ENCODE measurements at regions not wholly inside any gene's neighbourhood (a gene's known extent, or its start where the extent isn't known, plus 50 kb on each side); places are given as distances from the start of the nearest gene placed in this dataset.
"Not testable (repeated sequence)": the region's sequence is repeated elsewhere in the genome, so short reads cannot be mapped to it uniquely, and the experiment has no call there.

- DNase-seq = no peak
Observed at GRCh38 chr20:12512755-12513154, 496.0 kb upstream of the SPTLC3 start.

GRCh38 chr20:12528104-12528503, 480.7 kb upstream of the SPTLC3 start:
- DNase-seq = no peak

- DNase-seq = no peak
Observed at GRCh38 chr20:12528591-12529041, 480.2 kb upstream of the SPTLC3 start.

- no peak for DNase-seq
Observed at GRCh38 chr20:12531626-12532025, 477.1 kb upstream of the SPTLC3 start.

GRCh38 chr20:12535316-12535715, 473.5 kb upstream of the SPTLC3 start:
- DNase-seq = no peak

- no peak for DNase-seq
Observed at GRCh38 chr20:12535770-12536169, 473.0 kb upstream of the SPTLC3 start.

- no peak for DNase-seq
Observed at GRCh38 chr20:12554426-12554825, 454.3 kb upstream of the SPTLC3 start.

- DNase-seq = no peak
Observed at GRCh38 chr20:12555369-12555768, 453.4 kb upstream of the SPTLC3 start.

GRCh38 chr20:12555849-12556248, 452.9 kb upstream of the SPTLC3 start:
- DNase-seq = not testable (repeated sequence)

- DNase-seq = no peak
Observed at GRCh38 chr20:12557224-12557623, 451.5 kb upstream of the SPTLC3 start.

- DNase-seq = no peak
Observed at GRCh38 chr20:12564979-12565378, 443.8 kb upstream of the SPTLC3 start.

- DNase-seq = no peak
Observed at GRCh38 chr20:12566596-12566995, 442.2 kb upstream of the SPTLC3 start.

- DNase-seq = peak; percentile 44
Observed at GRCh38 chr20:12570371-12570770, 438.4 kb upstream of the SPTLC3 start.

GRCh38 chr20:12573442-12573841, 435.3 kb upstream of the SPTLC3 start:
- no peak for DNase-seq

- no peak for DNase-seq
Observed at GRCh38 chr20:12575352-12576095, 433.2 kb upstream of the SPTLC3 start.

- DNase-seq = no peak
Observed at GRCh38 chr20:12577213-12577612, 431.6 kb upstream of the SPTLC3 start.

- DNase-seq = no peak
Observed at GRCh38 chr20:12581644-12582289, 427.0 kb upstream of the SPTLC3 start.

- DNase-seq = not testable (repeated sequence)
Observed at GRCh38 chr20:12582710-12583109, 426.1 kb upstream of the SPTLC3 start.

- DNase-seq = peak; percentile 31
Observed at GRCh38 chr20:12591949-12592470, 416.8 kb upstream of the SPTLC3 start.

GRCh38 chr20:12592756-12593155, 416.0 kb upstream of the SPTLC3 start:
- no peak for DNase-seq

GRCh38 chr20:12593342-12593873, 415.4 kb upstream of the SPTLC3 start:
- DNase-seq = no peak

- no peak for DNase-seq
Observed at GRCh38 chr20:12594410-12595088, 414.2 kb upstream of the SPTLC3 start.

- no peak for DNase-seq
Observed at GRCh38 chr20:12595841-12596240, 412.9 kb upstream of the SPTLC3 start.

Data from NCI-H1436 treated with DMSO at 0.1 percent for 48 hours (cell line).